ENCODE measurements at regions not wholly inside any gene's neighbourhood (a gene's known extent, or its start where the extent isn't known, plus 50 kb on each side); places are given as distances from the start of the nearest gene placed in this dataset.

DNA sequence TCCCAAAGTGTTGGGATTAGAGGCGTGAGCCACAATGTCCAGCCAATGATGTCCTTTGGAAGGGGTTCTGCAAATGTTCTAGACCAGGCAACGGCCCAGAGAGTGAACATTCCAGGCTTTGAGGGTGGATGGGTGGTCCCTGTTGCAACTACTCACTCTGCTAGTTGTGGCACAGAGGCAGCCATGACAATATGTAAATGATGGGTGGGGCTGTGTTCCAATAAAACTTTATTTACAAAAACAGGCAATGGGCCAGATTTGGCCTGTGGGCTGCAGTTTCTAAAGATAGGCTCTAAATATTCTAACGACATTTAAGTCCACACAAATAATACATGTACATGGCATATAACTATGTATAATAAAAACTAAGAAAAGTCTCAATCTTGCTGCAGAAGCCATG, 276.3 kb downstream of the CTTN start:
- TF ChIP-seq, protein P1, sequence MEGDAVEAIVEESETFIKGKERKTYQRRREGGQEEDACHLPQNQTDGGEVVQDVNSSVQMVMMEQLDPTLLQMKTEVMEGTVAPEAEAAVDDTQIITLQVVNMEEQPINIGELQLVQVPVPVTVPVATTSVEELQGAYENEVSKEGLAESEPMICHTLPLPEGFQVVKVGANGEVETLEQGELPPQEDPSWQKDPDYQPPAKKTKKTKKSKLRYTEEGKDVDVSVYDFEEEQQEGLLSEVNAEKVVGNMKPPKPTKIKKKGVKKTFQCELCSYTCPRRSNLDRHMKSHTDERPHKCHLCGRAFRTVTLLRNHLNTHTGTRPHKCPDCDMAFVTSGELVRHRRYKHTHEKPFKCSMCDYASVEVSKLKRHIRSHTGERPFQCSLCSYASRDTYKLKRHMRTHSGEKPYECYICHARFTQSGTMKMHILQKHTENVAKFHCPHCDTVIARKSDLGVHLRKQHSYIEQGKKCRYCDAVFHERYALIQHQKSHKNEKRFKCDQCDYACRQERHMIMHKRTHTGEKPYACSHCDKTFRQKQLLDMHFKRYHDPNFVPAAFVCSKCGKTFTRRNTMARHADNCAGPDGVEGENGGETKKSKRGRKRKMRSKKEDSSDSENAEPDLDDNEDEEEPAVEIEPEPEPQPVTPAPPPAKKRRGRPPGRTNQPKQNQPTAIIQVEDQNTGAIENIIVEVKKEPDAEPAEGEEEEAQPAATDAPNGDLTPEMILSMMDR (IDR thresholded peaks at IDR 0.05; ENCODE audit: insufficient read depth, low read depth, low read length, missing control alignments) = no peak

GRCh38 chr11:70675697-70676374, 277.5 kb downstream of the CTTN start:
- no peak for DNase-seq (ENCODE audit: low read depth)
- H3K4me3 ChIP-seq (ENCODE audit: low read length) = no peak overlapping the region
- TF ChIP-seq, protein P1 (IDR thresholded peaks at IDR 0.05; ENCODE audit: insufficient read depth, low read depth, low read length, missing control alignments) = no peak

More for the DNA sequence above, 276.3 kb downstream of the CTTN start:
- DNase-seq (ENCODE audit: low read depth) = no peak
- no peak overlapping the region for H3K4me3 ChIP-seq (ENCODE audit: low read length)

DNA sequence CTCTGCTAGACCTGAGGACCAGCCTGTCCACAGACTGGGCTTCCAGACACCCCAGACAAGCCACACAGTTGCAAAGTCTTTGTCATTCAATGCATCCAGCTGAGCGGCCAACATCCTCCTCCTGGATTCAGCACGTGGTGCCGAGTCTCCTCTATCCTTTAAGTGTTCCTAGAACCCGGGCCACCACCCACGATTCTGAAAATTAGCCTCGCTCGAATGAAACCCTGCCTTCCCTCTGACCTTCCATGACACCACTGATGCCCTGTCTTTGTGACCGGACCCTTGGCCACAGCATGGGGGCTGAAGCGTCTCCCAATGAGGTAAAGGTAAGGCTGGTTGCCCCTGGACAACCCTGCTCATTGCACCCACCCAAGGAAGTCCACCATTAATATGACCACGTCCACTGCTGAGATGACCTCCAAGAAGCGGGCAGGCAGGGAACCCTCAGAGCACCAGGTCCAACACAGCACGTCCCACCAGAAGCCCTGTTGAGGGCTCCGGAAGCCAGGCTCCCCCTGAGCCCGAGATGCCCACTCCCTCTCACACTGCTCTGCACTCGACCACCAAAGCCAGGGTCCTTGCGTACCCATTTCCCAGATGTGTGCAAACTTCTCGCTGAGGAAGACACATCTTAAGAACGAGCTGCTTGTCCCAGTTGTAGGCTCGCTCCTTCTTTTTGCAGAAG, 279.0 kb downstream of the CTTN start:
- no peak for DNase-seq (ENCODE audit: low read depth)
- no peak overlapping the region for H3K4me3 ChIP-seq (ENCODE audit: low read length)
- TF ChIP-seq, protein P1 (IDR thresholded peaks at IDR 0.05; ENCODE audit: insufficient read depth, low read depth, low read length, missing control alignments) = no peak

DNA sequence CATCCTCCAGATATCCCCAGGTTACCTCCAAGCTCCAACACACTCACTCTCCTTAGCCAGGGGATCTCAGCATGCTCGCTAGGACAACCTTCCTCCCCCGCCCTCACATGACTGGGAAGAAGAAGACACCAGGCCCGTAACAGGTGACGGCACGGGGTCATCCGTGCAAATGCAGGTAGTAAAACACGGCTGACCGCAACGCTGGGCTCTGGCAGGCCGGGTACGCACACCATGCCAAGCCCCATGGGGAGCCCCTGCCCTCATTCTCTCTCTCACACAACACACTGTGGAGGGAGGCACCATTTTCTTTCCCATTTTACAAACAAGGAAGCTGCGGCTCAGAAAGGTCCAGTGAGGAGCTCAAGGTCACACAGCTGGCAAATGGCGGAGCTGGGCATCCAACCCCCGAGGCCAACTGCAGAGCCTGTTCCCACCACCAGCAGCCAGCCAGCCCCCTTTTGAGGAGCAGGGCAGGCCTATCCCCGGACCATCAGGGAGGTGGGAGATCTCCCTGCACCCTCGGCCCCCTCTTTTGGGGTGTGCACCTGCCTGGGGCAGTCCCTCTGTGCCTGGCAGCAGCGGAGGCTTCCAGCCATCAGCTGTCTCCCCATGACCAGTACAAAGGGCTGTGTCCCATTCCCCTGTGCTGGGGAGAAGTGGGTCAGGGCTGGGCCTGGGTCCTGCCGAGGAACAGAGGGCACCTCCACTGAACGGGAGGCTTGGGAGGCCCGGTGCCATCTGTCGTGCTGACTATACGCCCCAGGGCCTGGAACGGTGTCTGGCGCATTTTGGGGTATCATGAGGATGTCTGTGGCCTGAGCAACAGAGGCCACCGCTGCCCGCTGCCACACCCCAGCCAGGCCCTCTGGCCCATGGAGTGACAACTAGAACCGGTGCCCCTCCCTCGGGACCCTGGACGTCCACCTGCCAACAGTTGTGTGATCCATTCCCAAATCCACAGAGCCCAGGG, 280.9 kb downstream of the CTTN start:
- no peak for DNase-seq (ENCODE audit: low read depth)
- TF ChIP-seq, protein P1 (IDR thresholded peaks at IDR 0.05; ENCODE audit: insufficient read depth, low read depth, low read length, missing control alignments) = no peak

DNA sequence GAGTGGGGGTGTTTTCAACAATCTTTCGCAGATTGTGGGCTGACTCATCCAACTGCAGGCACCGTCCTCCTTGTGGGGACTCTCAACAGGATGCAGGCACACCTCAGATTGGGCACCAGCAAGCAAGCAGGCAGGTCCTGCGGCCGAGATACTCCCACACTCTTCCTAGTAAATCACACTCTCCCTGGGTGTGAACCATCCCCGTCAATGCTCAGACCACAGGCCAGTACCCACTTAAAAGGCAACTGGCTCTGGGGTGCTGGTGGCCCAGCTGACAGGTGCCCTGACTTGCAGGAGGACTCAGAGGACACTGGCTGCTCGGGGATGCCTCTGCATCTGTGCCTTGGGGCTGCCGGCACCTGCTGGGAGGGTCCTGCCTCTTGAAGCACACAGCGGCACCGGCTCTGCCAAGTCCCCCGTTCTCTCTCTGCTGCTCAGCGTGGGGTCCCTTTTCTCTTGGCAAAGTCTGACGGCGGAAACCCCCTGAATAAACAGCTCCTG, 282.5 kb downstream of the CTTN start:
- no peak overlapping the region for H3K4me3 ChIP-seq (ENCODE audit: low read length)
- TF ChIP-seq, protein P1 (IDR thresholded peaks at IDR 0.05; ENCODE audit: insufficient read depth, low read depth, low read length, missing control alignments) = no peak
- DNase-seq (ENCODE audit: low read depth) = no peak

More for the DNA sequence above, 280.9 kb downstream of the CTTN start:
- no peak overlapping the region for H3K4me3 ChIP-seq (ENCODE audit: low read length)

DNA sequence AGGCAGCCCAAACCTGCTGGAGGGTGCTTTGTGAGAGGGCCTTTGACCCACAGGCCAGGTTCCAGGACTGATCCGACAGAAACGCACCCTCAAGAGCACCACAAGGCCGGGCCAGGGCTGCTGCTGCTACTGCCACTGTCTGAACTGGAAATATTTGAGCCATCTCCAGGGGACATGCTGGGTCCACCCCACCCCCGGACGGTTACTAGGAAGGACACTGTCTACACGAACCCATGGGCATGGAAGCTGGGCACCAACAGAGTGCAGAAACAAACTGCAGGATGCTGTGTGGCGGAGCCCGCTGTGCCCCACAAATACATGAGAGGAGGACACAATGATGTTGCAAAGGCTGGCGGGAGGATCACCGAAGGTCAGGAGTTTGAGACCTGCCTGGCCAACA, 283.7 kb downstream of the CTTN start:
- TF ChIP-seq, protein P1 (IDR thresholded peaks at IDR 0.05; ENCODE audit: insufficient read depth, low read depth, low read length, missing control alignments) = no peak
- DNase-seq (ENCODE audit: low read depth) = no peak
- H3K4me3 ChIP-seq (ENCODE audit: low read length) = no peak overlapping the region

All from epithelial cell of esophagus (primary cell).